K562 (cell line): ENCODE measurements at regions not wholly inside any gene's neighbourhood (a gene's known extent, or its start where the extent isn't known, plus 50 kb on each side); places are given as distances from the start of the nearest gene placed in this dataset.

Source experiments
- CREB1 ChIP-seq, 2 experiments: sonication (generic) in 1 of 2; formaldehyde crosslinking in 1 of 2; IDR thresholded peaks; 2 replicates each; pipeline versions ENCODE4 v1.6.1 to v1.8.0; 2012 to 2022; ENCODE audit warnings: inconsistent platforms in 1 of 2, mild to moderate bottlenecking in 1 of 2, missing genetic modification reagents in 1 of 2, moderate library complexity in 1 of 2
- EZH2 ChIP-seq: IDR thresholded peaks from 2 replicates; pipeline ENCODE4 v1.6.1; 2012; ENCODE audit warnings: low read depth, mild to moderate bottlenecking, inconsistent platforms, low read length, borderline replicate concordance
- KDM4B ChIP-seq, 2 experiments: fragments of 450-650 bp in 1 of 2; sonication (generic) in 1 of 2; IDR thresholded peaks; 2 replicates each; pipeline ENCODE4 v1.6.1; 2016 to 2017; ENCODE audit warnings: borderline replicate concordance in 2 of 2, antibody characterized with exemption in 1 of 2, low read depth in 1 of 2, mild to moderate bottlenecking in 1 of 2
- MAFG ChIP-seq: fragments of 450-650 bp; conservative IDR thresholded peaks from 2 replicates; pipeline ENCODE4 v1.6.1; 2016; ENCODE audit warnings: missing genetic modification characterization, missing compliant biosample characterization
- RCOR1 ChIP-seq, 2 experiments: IDR thresholded peaks; 2 replicates each; pipeline ENCODE4 v1.6.1; 2012; ENCODE audit warnings: low read depth in 2 of 2, low read length in 2 of 2, borderline replicate concordance in 1 of 2, improper control_type of control experiment in 1 of 2
- ZNF830 ChIP-seq: fragments of 250-450 bp; sonication (Bioruptor Pico); IDR thresholded peaks from 2 replicates; pipeline ENCODE4 v1.5.0; 2021; ENCODE audit warnings: mild to moderate bottlenecking
- TF ChIP-seq, protein P1 (sequence below): fragments of 450-650 bp; IDR thresholded peaks from 2 replicates; pipeline ENCODE4 v1.7.1; 2018; ENCODE audit warnings: mild to moderate bottlenecking, low read depth; ENCODE audit not compliant: partially characterized antibody
- TF ChIP-seq, protein P2 (sequence below): fragments of 450-650 bp; formaldehyde crosslinking; IDR thresholded peaks from 2 replicates; pipeline ENCODE4 v1.4.0; 2022; ENCODE audit warnings: missing genetic modification characterization
- TF ChIP-seq, protein P3 (sequence below): fragments of 150-350 bp; conservative IDR thresholded peaks from 2 replicates; pipeline ENCODE4 v1.6.1; 2014; ENCODE audit warnings: low read length

DNA sequence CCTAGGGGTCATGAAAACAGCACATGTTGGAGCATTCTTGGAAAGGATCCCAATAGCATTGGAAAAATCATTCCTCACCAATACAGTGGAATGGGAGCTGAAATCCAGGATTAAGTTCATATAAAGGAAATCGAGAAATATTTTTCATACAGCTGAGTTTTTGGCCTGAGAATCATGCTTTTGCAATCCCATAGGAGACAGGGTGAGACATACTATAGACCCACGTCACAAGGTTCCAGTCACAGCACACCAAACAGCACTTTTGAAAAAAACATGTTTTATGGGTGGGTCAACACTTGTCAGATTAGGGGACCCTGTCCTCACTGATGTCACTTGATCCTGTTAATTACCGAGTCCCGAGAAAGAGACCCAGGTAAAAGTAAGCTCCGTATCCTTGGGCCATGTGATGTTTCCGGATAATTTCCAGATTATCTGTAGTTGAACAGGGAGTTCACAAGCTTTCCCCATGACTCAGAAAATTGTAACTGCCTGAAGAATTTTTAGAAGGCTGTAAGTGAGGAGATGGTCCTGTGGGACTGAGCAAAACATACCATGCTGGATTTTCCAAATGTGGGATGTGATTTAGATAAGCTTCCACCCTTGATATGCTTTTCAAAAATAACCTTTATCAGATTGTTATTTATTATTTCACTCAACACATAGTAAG is 80.9 kb upstream of the TLR3 start (continued):
- no peak for TF ChIP-seq EZH2
- TF ChIP-seq, protein P1, sequence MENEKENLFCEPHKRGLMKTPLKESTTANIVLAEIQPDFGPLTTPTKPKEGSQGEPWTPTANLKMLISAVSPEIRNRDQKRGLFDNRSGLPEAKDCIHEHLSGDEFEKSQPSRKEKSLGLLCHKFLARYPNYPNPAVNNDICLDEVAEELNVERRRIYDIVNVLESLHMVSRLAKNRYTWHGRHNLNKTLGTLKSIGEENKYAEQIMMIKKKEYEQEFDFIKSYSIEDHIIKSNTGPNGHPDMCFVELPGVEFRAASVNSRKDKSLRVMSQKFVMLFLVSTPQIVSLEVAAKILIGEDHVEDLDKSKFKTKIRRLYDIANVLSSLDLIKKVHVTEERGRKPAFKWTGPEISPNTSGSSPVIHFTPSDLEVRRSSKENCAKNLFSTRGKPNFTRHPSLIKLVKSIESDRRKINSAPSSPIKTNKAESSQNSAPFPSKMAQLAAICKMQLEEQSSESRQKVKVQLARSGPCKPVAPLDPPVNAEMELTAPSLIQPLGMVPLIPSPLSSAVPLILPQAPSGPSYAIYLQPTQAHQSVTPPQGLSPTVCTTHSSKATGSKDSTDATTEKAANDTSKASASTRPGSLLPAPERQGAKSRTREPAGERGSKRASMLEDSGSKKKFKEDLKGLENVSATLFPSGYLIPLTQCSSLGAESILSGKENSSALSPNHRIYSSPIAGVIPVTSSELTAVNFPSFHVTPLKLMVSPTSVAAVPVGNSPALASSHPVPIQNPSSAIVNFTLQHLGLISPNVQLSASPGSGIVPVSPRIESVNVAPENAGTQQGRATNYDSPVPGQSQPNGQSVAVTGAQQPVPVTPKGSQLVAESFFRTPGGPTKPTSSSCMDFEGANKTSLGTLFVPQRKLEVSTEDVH, result no peak
- TF ChIP-seq, protein P2, sequence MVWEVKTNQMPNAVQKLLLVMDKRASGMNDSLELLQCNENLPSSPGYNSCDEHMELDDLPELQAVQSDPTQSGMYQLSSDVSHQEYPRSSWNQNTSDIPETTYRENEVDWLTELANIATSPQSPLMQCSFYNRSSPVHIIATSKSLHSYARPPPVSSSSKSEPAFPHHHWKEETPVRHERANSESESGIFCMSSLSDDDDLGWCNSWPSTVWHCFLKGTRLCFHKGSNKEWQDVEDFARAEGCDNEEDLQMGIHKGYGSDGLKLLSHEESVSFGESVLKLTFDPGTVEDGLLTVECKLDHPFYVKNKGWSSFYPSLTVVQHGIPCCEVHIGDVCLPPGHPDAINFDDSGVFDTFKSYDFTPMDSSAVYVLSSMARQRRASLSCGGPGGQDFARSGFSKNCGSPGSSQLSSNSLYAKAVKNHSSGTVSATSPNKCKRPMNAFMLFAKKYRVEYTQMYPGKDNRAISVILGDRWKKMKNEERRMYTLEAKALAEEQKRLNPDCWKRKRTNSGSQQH, result no peak
- TF ChIP-seq RCOR1 (IDR thresholded peaks at IDR 0.05; ENCODE audit: borderline replicate concordance in 1 of 2, low read depth in 2 of 2, low read length in 2 of 2), result no peak
- TF ChIP-seq MAFG (tag), result no peak
- TF ChIP-seq CREB1 (IDR thresholded peaks at IDR 0.05), result no peak
- TF ChIP-seq CREB1 (CRISPR knock-in tag; IDR thresholded peaks at IDR 0.05), result no peak
- TF ChIP-seq, protein P3, sequence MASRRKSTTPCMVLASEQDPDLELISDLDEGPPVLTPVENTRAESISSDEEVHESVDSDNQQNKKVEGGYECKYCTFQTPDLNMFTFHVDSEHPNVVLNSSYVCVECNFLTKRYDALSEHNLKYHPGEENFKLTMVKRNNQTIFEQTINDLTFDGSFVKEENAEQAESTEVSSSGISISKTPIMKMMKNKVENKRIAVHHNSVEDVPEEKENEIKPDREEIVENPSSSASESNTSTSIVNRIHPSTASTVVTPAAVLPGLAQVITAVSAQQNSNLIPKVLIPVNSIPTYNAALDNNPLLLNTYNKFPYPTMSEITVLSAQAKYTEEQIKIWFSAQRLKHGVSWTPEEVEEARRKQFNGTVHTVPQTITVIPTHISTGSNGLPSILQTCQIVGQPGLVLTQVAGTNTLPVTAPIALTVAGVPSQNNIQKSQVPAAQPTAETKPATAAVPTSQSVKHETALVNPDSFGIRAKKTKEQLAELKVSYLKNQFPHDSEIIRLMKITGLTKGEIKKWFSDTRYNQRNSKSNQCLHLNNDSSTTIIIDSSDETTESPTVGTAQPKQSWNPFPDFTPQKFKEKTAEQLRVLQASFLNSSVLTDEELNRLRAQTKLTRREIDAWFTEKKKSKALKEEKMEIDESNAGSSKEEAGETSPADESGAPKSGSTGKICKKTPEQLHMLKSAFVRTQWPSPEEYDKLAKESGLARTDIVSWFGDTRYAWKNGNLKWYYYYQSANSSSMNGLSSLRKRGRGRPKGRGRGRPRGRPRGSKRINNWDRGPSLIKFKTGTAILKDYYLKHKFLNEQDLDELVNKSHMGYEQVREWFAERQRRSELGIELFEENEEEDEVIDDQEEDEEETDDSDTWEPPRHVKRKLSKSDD, result no peak
- no peak for TF ChIP-seq KDM4B (IDR thresholded peaks at IDR 0.05; ENCODE audit: borderline replicate concordance in 2 of 2, low read depth in 1 of 2)
- no peak for TF ChIP-seq ZNF830 (CRISPR knock-in tag)
- TF ChIP-seq, all 486 proteins: peak for 0
